OCI-LY1 (cell line): ENCODE measurements at regions not wholly inside any gene's neighbourhood (a gene's known extent, or its start where the extent isn't known, plus 50 kb on each side); places are given as distances from the start of the nearest gene placed in this dataset.

ENCODE experiments used
- EZH2 ChIP-seq: fragments of 200-600 bp; sonication (generic), shearing (Covaris generic); IDR thresholded peaks from 2 replicates; pipeline ENCODE4 v1.8.0; 2017; ENCODE audit warnings: borderline replicate concordance, mixed run types, mild to moderate bottlenecking, antibody characterized with exemption, low read length, moderate library complexity, mixed read lengths
- TF ChIP-seq, protein P1 (sequence below): fragments of 200-600 bp; sonication (generic), shearing (Covaris generic); IDR thresholded peaks from 2 replicates; pipeline ENCODE4 v1.5.1; 2017; ENCODE audit warnings: mild to moderate bottlenecking, antibody characterized with exemption, low read length, moderate library complexity, mixed read lengths

DNA sequence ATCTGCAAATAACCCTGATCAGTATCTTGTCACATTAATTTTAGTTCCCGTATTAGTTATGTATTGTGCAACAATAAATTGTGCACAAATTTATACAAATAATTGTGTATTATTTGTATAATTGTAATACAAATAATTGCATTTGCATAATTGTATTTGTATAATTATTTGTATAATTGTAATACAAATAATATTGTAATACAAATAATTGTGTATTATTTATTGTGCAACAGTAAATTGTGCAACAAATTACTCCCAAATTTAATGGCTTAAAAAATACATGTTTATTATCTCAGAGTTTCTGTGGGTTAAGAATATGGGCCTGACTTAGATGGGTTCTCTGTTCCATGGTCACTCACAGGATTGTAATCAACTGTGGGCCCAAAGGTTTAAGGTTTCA, 86.2 kb upstream of the SAMSN1 start:
- TF ChIP-seq, protein P1, sequence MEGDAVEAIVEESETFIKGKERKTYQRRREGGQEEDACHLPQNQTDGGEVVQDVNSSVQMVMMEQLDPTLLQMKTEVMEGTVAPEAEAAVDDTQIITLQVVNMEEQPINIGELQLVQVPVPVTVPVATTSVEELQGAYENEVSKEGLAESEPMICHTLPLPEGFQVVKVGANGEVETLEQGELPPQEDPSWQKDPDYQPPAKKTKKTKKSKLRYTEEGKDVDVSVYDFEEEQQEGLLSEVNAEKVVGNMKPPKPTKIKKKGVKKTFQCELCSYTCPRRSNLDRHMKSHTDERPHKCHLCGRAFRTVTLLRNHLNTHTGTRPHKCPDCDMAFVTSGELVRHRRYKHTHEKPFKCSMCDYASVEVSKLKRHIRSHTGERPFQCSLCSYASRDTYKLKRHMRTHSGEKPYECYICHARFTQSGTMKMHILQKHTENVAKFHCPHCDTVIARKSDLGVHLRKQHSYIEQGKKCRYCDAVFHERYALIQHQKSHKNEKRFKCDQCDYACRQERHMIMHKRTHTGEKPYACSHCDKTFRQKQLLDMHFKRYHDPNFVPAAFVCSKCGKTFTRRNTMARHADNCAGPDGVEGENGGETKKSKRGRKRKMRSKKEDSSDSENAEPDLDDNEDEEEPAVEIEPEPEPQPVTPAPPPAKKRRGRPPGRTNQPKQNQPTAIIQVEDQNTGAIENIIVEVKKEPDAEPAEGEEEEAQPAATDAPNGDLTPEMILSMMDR, result no peak
- no peak for TF ChIP-seq EZH2
